C4-2B (cell line): ENCODE measurements at regions not wholly inside any gene's neighbourhood (a gene's known extent, or its start where the extent isn't known, plus 50 kb on each side); places are given as distances from the start of the nearest gene placed in this dataset.

Source experiments
- ZFX ChIP-seq: fragments of 450-650 bp; IDR thresholded peaks from 2 replicates; pipeline ENCODE4 v1.6.1; 2017
- TF ChIP-seq, protein P1 (sequence below): fragments of 450-650 bp; conservative IDR thresholded peaks from 2 replicates; pipeline ENCODE4 v1.5.1; 2017; ENCODE audit warnings: mild to moderate bottlenecking

DNA sequence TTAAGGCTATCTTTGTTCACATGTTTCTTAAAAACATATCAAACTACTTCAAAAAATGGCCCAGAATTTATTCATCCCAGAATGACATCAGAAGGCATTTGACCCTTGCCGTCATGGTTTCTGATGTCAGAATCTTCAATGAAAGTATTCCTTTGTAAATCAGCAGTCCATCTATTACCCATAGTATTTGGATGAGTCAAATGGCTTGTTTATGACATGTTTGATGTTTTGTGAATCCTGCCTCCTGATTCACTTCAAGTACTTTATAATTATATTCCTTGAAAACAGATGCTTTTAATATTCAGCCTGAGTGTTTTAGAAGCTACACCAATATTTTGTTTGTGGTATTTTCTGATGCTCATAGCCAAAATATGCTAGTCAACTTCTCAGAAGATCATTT is 200.8 kb upstream of the MEF2C start:
- TF ChIP-seq, protein P1, sequence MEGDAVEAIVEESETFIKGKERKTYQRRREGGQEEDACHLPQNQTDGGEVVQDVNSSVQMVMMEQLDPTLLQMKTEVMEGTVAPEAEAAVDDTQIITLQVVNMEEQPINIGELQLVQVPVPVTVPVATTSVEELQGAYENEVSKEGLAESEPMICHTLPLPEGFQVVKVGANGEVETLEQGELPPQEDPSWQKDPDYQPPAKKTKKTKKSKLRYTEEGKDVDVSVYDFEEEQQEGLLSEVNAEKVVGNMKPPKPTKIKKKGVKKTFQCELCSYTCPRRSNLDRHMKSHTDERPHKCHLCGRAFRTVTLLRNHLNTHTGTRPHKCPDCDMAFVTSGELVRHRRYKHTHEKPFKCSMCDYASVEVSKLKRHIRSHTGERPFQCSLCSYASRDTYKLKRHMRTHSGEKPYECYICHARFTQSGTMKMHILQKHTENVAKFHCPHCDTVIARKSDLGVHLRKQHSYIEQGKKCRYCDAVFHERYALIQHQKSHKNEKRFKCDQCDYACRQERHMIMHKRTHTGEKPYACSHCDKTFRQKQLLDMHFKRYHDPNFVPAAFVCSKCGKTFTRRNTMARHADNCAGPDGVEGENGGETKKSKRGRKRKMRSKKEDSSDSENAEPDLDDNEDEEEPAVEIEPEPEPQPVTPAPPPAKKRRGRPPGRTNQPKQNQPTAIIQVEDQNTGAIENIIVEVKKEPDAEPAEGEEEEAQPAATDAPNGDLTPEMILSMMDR: no peak
- no peak for TF ChIP-seq ZFX
